GF-D8 (cell line): ENCODE measurements at regions not wholly inside any gene's neighbourhood (a gene's known extent, or its start where the extent isn't known, plus 50 kb on each side); places are given as distances from the start of the nearest gene placed in this dataset.
"Not testable (repeated sequence)": the region's sequence is repeated elsewhere in the genome, so short reads cannot be mapped to it uniquely, and the experiment has no call there.

Source experiments
- DNase-seq: peaks from one replicate; lab custom pipeline; 2025; lab: John Stamatoyannopoulos, UW

DNA sequence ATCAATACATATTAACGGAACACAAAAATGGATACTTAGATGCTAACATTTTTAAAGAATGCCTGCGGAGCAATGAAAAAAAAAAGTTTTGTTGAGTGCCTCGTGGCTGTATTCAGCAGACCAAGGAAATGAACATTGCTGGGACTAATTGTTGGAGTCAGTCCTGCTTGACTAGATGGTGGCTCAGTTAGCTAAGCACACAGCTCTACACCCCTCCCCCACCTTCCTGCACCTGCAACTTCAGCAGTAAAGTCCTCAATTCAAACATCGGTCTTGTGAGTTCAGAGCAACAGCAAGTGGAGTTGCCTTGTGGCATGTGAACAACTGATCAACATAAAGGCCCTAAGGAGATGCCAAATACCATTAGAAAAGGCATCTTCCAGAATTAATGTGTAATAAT, 326.0 kb upstream of the NPSR1 start:
- DNase-seq: no peak

DNA sequence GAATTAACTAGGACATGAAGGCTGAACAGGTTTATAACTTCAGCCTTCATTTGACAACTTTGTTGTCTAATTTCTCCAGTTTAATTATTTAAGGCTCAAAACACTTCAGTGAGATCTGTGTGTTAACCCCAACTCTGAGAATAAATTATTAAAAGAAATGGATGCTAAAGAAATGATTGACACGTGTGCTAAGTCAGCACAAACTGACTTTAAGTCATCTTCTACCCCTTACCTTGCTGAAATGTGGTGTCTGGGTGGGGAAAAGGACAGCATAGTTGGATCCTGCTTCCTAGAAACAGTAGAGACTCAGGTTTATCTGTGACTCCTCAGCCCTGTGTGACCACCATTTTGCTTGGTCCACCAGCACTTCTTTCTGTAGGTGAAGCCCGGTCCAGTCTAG, 324.8 kb upstream of the NPSR1 start:
- no peak for DNase-seq

DNA sequence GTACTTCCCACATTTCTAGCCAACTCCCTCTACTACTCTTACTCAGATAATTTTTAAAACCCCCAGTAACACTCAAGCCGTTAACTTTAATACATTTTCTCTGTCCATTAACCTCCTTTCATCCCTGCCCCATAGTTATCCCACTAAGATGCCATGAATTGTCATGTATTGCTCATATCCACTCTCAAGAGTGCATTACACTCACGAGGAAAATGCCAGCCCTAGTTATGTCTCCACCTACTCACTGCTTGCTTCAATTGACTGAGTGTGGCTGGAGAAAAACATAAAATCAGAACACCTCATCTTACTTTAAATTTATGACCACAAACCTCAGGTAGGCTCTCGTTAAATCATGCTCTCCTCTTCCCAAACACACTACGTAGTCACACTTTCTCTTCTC, 324.1 kb upstream of the NPSR1 start:
- DNase-seq: no peak

DNA sequence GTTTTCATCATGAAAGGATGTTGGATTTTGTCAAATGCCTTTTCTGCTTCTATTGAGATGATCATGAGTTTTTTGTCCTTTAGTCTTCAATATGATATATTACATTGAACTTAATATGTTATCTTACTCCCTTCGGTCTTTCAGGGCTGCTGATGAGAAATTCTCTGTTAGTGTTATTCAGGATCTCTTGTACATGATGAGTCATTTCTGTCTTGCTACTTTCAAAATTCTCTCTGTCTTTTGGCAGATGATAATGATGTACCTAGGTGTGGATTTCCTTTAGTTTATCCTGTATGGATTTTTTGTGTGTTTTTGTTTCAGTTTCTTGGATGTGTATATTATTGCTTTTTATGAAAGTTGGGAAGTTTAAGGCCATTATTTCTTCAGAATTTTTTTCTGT, 320.9 kb upstream of the NPSR1 start:
- no peak for DNase-seq

DNA sequence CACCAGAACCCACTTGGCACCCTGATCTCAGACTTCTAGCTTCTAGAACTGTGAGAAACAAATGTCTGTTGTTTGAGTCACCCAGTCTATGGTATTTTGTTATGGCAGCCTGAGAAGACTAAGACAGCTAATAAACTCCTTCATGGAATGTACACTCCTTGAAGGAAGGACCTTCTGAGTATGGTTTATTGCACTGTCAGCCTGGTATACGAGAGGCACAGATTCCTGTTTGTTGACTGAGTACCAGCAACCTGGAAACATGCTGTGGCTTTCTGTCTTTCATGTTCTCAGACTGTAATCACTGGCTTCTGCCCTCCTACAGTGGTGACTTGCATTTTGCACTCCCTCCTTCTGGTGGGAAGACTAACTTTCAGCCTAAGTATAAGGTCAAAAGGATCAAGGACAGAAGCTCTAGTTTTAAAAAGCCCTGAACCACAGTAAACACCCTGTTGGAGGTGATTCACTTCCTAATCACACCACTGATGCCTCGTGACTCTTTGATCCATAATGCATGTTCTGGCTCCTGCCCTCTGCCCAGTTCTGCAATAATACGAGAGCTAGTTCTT, 319.0 kb upstream of the NPSR1 start:
- DNase-seq: no peak

DNA sequence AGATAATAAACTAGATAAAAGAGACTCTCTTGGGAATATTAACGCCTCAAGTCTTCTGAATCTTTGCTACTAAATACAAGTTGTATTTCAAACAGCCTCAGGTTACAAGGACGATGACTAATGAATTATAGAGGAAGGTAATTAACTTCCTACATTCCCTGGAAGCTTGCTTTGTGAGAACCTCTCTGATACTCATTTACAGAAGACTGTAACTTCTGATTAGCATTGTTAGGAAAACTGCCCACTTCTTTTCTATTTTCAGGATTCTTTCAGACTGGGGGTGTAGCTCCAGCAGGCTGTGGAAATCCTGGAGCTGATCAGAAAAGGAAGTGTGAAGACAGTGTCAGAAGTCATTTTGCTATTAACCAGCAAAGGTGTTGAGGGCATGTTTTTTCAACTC, 316.7 kb upstream of the NPSR1 start:
- DNase-seq: no peak

DNA sequence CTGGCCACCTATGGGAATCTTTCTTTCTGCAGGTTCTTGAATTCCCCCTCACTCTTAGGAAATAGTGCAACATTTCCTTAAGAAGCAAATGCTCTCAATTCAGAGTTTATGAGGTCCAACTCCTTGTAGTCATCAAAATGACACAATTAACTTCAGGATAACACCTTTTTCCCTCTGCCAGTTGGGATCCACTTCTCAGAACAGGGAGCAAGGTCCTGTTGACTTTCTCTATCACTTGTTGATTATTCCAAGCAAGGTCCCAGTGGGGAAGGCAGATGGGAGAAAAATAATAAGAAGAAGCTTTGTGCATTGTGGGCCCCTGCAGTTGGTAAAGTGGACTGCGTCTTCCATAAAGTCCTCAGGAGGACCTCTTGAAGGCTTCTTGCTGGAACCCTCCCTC, 315.6 kb upstream of the NPSR1 start:
- DNase-seq: no peak

DNA sequence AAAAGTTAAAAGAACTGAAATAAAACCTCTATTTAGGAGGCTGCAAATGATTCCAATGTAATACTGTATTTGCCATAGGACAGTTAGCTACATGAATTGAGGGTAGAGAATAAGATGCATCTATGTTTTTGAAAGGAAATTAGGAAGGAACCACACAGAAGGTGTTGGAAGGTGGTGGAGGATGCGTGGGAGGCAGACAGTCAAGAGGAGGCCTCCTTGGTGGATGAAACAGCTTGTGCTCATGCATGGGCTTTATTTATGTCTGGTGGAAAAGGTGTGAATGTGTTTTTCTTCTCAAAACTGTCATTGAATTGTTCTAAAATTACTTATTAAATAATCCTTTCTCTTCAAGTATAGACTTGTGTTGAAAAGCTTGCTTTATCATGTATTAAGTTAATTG, 314.4 kb upstream of the NPSR1 start:
- no peak for DNase-seq

DNA sequence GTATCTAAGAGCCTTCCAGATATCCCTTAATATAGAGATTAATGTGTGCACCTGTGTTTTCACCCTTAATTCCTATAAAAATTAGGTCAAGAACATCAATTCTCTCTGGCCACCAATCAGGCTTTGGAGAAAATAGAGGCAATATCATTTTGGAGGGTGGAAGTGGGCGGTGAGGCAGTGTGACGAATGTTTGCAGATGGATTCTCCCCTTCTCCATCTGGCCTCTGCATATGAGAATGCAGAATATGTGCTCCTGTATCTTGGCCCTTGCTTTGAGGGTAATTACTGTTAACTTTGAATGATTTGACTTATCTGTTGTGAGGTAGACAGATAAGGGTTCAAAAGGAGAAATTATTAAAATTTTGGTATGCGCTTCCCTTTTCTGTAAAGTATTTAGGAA, 304.0 kb upstream of the NPSR1 start:
- no peak for DNase-seq

DNA sequence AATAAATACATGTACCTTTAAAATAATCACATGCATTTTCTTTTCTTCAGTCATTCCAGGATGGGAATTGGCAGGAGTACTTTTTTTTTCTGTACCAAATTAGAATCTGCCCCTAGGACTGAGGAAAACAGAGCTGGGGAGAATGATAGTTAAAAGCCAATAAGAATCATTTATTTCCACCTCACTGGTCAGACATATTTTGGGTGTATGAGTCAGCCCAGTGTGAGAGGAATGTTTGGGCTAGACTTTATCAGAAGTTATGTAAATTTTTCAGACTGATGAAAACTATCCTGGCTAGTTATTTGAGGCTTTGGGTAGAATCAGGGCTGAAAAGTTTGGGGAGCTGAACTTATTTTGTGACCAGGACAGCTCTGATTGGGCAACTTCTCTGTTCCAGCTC, 303.1 kb upstream of the NPSR1 start:
- DNase-seq: no peak

DNA sequence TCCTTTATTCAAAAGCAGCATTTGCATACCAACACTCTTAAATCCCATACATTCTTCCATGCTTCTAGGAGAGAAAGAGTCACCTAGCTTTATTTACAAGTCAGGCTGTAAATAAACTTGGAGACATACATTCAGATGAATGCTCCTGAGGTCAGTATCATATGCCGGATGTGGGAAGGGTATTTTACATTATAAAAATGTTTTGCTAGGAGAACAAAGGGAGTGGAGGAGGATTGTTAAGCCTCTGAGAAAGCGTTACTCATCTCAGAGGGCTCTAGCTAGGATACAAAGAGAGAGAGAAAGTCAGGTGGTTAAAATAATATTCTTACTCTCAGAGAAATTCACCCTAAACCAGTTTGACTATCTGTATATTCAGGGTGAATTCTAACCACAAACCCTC, 300.9 kb upstream of the NPSR1 start:
- no peak for DNase-seq

DNA sequence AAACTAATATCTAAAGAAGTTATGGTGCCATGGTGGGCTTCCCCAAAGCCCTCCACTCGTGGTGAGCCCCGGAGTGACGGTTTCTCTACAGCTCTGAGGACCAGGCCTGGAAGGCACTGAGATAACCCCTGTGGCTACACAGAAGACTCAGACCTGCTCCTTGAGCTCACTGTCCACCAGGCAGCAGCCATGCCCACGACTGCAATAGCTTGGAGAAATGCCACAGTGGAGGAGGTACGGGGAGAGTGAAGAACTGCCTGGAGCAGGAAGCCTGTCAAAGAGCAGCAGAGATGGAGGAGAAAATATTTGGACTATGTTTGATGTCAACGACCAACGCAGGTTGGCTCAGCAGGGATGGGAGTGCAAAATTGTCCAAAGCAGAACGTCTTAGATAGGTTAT, 300.1 kb upstream of the NPSR1 start:
- DNase-seq: no peak

DNA sequence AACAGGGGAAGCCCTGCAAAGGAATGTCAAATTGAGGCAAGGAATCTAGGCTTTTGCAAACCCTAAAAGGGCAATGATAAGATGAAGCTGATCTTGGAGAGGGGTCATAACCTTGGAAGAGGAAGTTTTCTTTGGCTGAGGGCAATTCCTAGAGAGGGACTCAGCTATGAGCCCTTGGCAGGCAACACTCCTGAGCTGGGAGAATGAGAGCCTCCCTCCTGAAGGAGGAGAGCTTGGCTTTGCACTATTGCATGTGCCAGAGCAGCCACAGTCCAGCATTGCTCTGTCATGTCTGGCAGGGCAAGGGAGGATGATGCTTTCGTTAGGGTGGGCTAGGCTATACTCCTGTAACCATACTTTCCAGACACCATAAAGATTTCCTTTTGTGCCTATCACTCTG, 299.4 kb upstream of the NPSR1 start:
- DNase-seq: not testable (repeated sequence)

DNA sequence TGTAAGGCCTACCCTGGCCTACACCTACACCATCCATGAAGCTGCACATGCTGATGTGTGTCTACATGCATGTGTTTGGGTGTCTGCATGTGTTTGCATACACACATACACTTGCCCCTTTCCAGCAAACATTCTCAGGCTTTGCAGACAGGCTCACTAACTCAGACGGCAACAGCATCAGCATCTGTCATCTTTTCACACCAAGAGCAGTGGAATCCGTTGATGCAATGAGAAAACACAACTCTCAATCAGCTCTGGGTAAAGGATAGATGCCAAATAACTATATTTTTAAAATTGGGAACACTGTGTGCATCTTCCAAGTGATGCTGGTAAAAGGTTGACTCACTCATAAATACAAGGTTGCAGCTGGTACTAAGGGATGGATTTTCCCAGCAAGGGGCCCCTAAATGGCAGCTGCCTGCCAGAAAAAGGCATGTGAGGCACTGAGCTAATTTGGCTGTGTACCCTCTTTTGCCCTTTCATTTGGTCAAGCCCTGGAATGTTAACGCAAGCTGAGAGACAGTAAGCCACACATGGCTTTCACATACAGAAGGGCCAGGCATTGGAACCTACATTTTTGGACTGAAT, 296.3 kb upstream of the NPSR1 start:
- no peak for DNase-seq

DNA sequence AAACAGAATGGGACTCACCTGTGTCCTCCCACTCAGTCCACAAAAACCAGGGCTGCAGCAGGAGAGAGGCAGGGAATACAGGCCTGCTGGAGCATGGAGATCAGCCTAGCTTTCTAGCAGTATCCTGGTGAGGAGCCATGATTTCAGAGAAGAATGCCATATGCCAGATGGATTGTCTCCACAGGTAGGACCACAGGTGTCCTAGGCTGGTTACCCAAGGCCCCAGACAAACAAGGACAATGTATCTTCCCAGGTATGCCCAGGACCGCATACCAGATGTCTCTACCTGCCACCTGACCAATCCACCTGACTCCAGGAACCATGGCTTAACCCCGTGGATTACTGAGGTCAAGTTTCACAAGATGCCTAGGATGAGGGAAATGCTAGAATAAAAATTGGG, 295.4 kb upstream of the NPSR1 start:
- no peak for DNase-seq

DNA sequence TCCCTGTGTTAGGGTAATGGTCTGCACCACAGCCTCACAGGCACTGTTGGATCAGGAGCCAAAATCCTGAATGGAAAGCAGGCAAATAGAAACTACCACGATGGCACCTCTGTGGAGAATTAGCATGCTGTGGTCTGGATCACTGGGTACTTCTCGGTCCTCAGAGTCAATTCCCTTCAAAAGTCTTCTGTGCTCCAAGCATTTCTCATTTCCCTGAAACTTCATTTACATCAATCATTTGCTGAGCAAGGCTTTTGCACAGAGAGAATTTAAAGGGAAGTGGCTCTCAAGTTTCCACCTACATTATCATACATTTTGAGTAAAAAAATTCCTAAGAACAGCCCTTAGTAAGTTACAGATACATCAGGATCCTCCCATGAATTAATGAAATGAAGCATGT, 293.9 kb upstream of the NPSR1 start:
- no peak for DNase-seq

DNA sequence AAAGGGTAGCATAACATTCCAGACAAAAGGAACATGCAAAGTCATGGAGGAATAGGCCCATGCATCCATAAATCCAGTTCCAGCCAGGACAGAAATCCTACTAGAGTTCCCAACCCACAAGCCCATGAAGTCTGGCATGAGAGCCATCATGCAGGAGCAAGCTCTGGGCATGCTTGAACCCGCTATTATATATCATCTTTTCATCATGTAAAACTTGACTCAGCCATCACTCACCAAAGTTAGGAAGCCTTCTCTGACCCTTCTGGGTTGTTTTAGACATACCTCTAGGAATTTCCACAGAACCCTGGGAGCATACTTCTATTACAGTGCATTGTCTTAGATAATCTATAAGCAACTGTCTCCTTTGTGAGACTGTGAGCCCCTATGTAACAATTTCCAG, 293.0 kb upstream of the NPSR1 start:
- DNase-seq: no peak

DNA sequence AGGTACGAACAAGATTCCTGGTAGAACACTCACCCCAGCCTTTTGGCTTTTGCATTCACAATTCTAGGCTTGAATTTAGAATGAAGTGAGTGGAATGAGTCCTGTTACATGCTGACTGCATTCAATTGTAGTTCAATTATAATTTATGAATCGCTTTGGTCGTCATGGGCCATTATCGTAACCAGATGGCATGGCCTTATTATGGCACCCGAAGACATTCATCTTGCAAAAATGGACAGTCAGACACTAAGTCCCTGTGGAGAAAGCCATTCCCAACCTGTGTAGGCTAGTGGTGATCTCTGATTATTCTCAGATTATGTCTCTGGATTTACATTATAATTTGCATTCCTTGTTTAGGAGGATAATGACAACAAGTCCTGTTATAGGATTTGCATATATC, 292.4 kb upstream of the NPSR1 start:
- no peak for DNase-seq

DNA sequence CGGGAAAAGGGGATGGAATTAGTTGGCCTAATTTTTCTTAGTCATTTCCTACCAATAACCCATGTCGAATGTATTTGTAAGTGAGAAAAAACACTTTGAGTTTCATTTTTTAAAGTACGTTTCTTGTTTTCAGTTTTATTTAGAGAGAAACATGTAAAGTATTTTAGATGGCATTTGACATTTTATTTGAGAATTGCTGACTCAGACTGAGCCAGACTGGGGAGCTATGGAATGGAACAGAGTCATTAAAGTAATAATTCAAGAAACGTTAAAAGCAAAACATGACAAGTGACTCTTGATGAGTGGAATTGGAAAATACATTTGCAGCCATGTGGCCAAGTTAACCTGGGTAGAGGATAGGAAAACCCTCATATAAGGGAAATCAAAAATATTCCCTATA, 286.1 kb upstream of the NPSR1 start:
- no peak for DNase-seq

DNA sequence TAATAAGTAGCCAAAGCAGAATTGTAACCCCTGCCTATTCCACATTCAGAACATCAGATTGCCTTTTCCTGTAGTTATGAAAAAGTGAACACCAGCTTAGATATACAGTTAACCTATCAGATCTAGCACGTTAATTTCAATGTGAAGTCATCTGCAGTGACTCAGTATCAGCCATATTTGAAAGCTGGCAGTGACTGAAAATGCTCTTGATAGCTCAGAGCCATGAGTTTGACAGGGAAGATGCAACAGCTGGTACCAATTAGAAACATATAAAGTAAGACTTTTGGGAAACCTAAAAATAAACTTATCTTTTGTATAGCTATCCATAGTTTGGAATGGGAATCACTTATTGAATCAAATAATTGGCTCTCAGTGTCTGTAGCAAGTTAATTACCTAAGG, 284.1 kb upstream of the NPSR1 start:
- no peak for DNase-seq

DNA sequence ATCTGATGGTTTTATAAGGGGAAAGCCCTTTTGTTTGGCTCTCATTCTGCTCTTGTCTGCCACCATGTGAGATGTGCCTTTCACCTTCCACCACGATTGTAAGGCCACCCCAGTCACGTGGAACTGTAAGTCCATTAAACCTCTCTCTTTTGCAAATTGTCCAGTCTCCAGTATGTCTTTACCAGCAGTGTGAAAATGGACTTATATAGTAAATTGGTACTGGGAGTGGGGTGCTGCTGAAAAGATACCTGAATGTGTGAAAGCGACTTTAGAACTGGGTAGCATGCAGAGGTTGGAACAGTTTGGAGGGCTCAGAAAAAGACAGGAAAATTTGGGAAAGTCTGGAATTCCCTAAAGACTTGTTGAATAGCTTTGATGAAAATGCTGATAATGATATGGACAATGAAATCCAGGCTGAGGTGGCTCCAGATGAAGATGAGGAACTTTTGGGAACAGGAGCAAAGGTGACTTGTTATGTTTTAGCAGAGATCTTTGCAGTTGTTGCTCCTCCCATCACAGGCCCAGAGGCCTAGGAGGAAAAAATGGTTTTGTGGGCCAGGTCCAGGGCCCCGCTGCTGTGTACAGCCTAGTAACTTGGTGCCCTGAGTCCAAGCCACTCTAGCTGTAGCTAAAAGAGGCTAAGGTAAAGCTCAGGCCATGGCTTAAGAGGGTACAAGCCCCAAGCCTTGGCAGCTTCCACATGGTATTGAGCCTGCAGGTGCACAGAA, 275.7 kb upstream of the NPSR1 start:
- no peak for DNase-seq

DNA sequence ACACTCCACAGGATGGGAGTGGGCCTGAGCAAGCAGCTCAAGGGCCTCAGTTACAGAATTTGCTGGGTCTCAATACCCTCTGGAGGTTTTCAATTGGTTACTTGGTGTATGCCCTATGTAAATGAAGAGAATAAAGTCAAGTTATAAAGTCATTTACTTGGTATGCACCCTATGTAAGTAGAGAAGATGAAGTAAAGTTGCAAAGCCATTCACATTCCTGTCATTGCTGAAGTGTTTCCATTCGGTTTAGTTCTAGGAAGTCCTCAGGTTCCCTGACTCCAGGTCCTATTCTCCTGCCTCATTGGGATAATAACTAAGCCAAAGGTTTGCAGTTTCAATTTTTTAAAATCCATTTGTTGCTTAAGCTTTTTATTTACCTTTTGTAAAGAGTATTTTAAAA, 272.6 kb upstream of the NPSR1 start:
- DNase-seq: no peak

DNA sequence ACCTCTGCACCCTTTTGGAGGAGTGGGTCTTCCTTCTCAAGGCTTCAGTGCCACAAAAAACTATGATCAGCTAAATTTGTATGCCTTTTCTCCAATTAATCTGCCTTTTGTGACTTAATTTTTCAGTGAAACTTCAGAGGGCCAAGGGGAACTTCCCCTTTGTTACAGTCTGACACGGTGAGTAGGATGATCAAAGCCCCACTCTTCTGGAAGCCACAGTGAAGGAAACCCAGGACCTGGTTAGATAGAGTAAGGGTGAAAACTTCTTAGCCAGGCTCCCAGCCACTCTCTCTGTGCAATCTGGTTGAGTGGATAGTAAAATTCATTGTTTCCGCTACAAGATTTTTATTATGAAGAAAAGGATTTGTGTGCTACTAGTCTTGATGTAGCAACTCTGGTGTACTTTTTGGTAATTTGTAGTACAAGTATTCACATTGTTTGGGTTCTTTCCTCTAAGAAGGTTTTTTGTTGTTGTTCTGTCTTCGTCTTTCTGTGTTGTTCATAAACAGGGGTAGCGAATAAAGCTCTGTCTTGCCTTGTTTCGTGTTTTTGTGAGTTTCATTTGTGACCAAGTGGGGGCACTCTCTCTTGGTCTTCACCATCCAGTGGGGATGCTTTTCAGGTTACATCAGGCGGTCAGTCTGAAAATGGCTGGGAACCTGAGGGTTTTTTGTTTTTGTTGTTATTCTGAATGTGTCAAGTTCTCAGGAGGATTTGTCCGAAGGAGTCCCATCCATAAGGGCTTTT, 268.5 kb upstream of the NPSR1 start:
- DNase-seq: no peak
